RKO (cell line): ENCODE measurements at regions not wholly inside any gene's neighbourhood (a gene's known extent, or its start where the extent isn't known, plus 50 kb on each side); places are given as distances from the start of the nearest gene placed in this dataset.
"Not testable (repeated sequence)": the region's sequence is repeated elsewhere in the genome, so short reads cannot be mapped to it uniquely, and the experiment has no call there.

Experiments
- DNase-seq: peaks from one replicate; pipeline ENCODE4 v3.0.0-alpha.2; 2016; ENCODE audit warnings: low spot score

GRCh38 chr21:5251162-5251561 lies 5270.2 kb upstream of the TPTE start:
- DNase-seq = not testable (repeated sequence)

- DNase-seq = not testable (repeated sequence)
These were observed 5269.5 kb upstream of the TPTE start for GRCh38 chr21:5251866-5252265.
